Endothelial cell of umbilical vein (primary cell): ENCODE measurements at regions not wholly inside any gene's neighbourhood (a gene's known extent, or its start where the extent isn't known, plus 50 kb on each side); places are given as distances from the start of the nearest gene placed in this dataset.
"Not testable (repeated sequence)": the region's sequence is repeated elsewhere in the genome, so short reads cannot be mapped to it uniquely, and the experiment has no call there.

ENCODE experiments used
- BruUV-seq: library from RNA; stranded (reverse); fragments of 400-500 nt; replicated peaks from 2 replicates; lab custom pipeline; 2021; lab: Mats Ljungman, UMichigan
- CTCF ChIA-PET: fragments of 300-600, 350-600 bp; sonication (Branson Sonifier 250); formaldehyde crosslinking; loops from one replicate; lab custom pipeline; 2021; ENCODE audit warnings: antibody characterized with exemption, inconsistent platforms; lab: Charles Lee
- POLR2A ChIA-PET: fragments of 300-600, 350-600 bp; sonication (Branson Sonifier 250); formaldehyde crosslinking; loops from one replicate; lab custom pipeline; 2021; ENCODE audit warnings: antibody characterized with exemption, inconsistent platforms; lab: Charles Lee
- DNase-seq: peaks from one replicate; pipeline ENCODE4 v3.0.0-alpha.2; 2011; ENCODE audit warnings: low read depth, low spot score
- FAIRE-seq: peaks from 2 replicates; lab custom pipeline; 2011; peaks lifted over from hg19 to GRCh38; lab: Jason Lieb, UNC
- H2AFZ ChIP-seq: 2 replicates; pipeline ENCODE4 v1.6.0; 2012; ENCODE audit warnings: low read depth, low read length, control low read depth, inconsistent platforms
- H3K27ac ChIP-seq: 2 replicates; pipeline ENCODE4 v1.5.1; 2011; ENCODE audit warnings: low read depth, mild to moderate bottlenecking, control low read depth, low read length, moderate library complexity; ENCODE audit not compliant: insufficient read depth
- H3K27me3 ChIP-seq, 2 experiments: 2 replicates each; pipeline versions ENCODE4 v1.6.0 to v1.6.1; 2011; ENCODE audit warnings: low read length in 2 of 2, mixed read lengths in 1 of 2; ENCODE audit not compliant: control insufficient read depth in 2 of 2, insufficient read depth in 2 of 2
- H3K36me3 ChIP-seq, 2 experiments: 2 replicates in 1 of 2; 3 replicates in 1 of 2; pipeline ENCODE4 v1.5.1; 2011; ENCODE audit warnings: low read length in 2 of 2, mild to moderate bottlenecking in 1 of 2, moderate library complexity in 1 of 2; ENCODE audit not compliant: control insufficient read depth in 2 of 2, insufficient read depth in 2 of 2; ENCODE audit errors: extremely low read depth in 1 of 2
- H3K4me1 ChIP-seq: 3 replicates; pipeline ENCODE4 v1.5.1; 2011; ENCODE audit warnings: mild to moderate bottlenecking, low read length; ENCODE audit not compliant: control insufficient read depth, insufficient read depth; ENCODE audit errors: extremely low read depth
- H3K4me2 ChIP-seq: 2 replicates; pipeline ENCODE4 v1.6.1; 2011; ENCODE audit warnings: low read length, control low read depth, mixed read lengths; ENCODE audit not compliant: insufficient read depth
- H3K4me3 ChIP-seq, 3 experiments: fragments of 200-600 bp in 1 of 3; sonication (generic), shearing (Covaris generic) in 1 of 3; replicated peaks in 1 of 3; 2 replicates each; pipeline ENCODE4 v1.5.1; 2011 to 2016; ENCODE audit warnings: control low read depth in 3 of 3, low read length in 3 of 3, mild to moderate bottlenecking in 2 of 3, inconsistent platforms in 1 of 3, low read depth in 1 of 3, moderate library complexity in 1 of 3; ENCODE audit not compliant: insufficient read depth in 1 of 3
- H3K79me2 ChIP-seq: 2 replicates; pipeline ENCODE4 v1.6.0; 2012; ENCODE audit warnings: low read length, inconsistent platforms; ENCODE audit not compliant: control insufficient read depth, insufficient read depth
- H3K9ac ChIP-seq: replicated peaks from 2 replicates; pipeline ENCODE3; 2011; ENCODE audit warnings: low read length, control low read depth; ENCODE audit not compliant: insufficient read depth; ENCODE audit errors: extremely low read depth
- H3K9me1 ChIP-seq: replicated peaks from 3 replicates; pipeline ENCODE4 v1.6.0; 2011; ENCODE audit warnings: mild to moderate bottlenecking, low read length; ENCODE audit not compliant: control insufficient read depth, insufficient read depth; ENCODE audit errors: extremely low read depth
- H3K9me3 ChIP-seq: replicated peaks from 2 replicates; pipeline ENCODE4 v1.5.1; 2012; ENCODE audit warnings: low read length, inconsistent platforms; ENCODE audit not compliant: control insufficient read depth, insufficient read depth
- H4K20me1 ChIP-seq: replicated peaks from 2 replicates; pipeline ENCODE3; 2011; ENCODE audit warnings: mild to moderate bottlenecking, low read length; ENCODE audit not compliant: control insufficient read depth, insufficient read depth; ENCODE audit errors: extremely low read depth
- FOS ChIP-seq: IDR thresholded peaks from 2 replicates; pipeline ENCODE4 v1.6.1; 2011; ENCODE audit warnings: mild to moderate bottlenecking, low read length, moderate library complexity, borderline replicate concordance; ENCODE audit not compliant: insufficient read depth
- MYC ChIP-seq: IDR thresholded peaks from one replicate; pipeline ENCODE4 v1.6.1; 2011; ENCODE audit warnings: mild to moderate bottlenecking, low read depth, low read length
- POLR2A ChIP-seq: IDR thresholded peaks from 2 replicates; pipeline ENCODE4 v1.6.1; 2012; ENCODE audit warnings: low read depth, mild to moderate bottlenecking, control low read depth, low read length
- dilution Hi-C: fragments of 300-500 bp; cut with MboI; formaldehyde crosslinking; loops from one replicate; pipeline ENCODE4 v1.15.0; 2019; ENCODE audit warnings: low sequenced_read_pairs; ENCODE audit not compliant: extremely low pct_ligation_motif_present
- intact Hi-C: fragments of 100-400 bp; cut with micrococcal nuclease; formaldehyde crosslinking; loops from one replicate; pipeline ENCODE4 v1.10.0; 2022

DNA sequence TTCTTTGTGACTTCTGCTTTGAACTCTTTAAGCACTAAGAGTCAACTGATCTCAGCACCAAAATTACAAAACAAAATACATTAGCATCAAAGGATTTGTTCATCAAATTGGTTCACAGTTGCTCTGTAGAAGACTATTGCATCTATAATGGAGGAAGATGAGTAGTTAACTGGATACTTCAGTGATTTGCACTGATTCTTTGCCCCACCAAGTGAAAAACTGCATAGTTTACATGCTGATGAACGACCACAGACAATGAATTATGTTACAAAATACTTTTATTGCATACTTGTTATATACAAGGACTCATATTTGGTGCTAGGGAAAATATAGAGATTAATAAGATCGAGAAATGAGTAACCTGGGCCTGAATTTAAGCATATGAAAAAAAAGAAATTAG lies 107.2 kb downstream of the SCG2 start:
- no peak overlapping the region for H3K27ac ChIP-seq
- no peaks in the 10 kb centered on the region for H3K9me3 ChIP-seq
- no peak for TF ChIP-seq MYC
- TF ChIP-seq POLR2A = no peak
- TF ChIP-seq FOS = no peak
- H3K4me2 ChIP-seq = no peak overlapping the region
- H3K9ac ChIP-seq = no peak overlapping the region
- ChIA-PET POLR2A (no interaction called here), CTCF (interaction anchor here (1.9 kb wide), 1 partner anchor 10 kb away, joined by 6 read pairs; no protein-coding TSS in a partner anchor)
- H3K36me3 ChIP-seq = no peaks in the 10 kb centered on the region
- no peak overlapping the region for H2AFZ ChIP-seq
- H3K4me1 ChIP-seq = no peaks in the 10 kb centered on the region
- no peaks in the 10 kb centered on the region for H3K9me1 ChIP-seq
- no peak for FAIRE-seq
- intact Hi-C loops (no loop called here), dilution Hi-C loops (no loop called here)
- no peaks in the 10 kb centered on the region for H4K20me1 ChIP-seq
- H3K79me2 ChIP-seq = no peaks in the 10 kb centered on the region
- no peak overlapping the region for H3K4me3 ChIP-seq
- no peak for DNase-seq
- no TSS peak for BruUV-seq
- no peaks in the 10 kb centered on the region for H3K27me3 ChIP-seq

DNA sequence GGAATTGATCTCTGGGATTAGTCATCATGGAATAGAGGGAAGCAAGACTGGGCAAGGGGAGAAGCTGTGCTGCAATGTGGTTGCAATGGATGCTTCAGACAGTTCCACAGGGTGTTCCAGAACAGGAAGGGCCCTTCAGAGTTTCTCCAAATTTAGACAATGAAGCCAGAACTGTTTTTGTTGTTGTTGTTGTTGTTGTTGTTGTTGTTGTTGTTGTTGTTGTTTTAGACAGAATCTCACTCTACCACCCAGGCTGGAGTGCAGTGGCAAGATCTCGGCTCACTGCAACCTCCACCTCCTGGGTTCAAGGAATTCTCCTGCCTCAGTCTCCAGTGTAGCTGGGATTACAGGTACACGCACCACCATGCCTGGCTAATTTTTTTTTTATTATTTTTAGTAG lies 105.3 kb downstream of the SCG2 start:
- H3K9me3 ChIP-seq, H3K4me1 ChIP-seq, H3K9ac ChIP-seq, intact Hi-C loops, H3K79me2 ChIP-seq, H3K4me3 ChIP-seq, H3K4me2 ChIP-seq, BruUV-seq, dilution Hi-C loops, H3K36me3 ChIP-seq, H4K20me1 ChIP-seq, POLR2A ChIA-PET, H3K27me3 ChIP-seq, H2AFZ ChIP-seq, DNase-seq, H3K27ac ChIP-seq, FAIRE-seq, H3K9me1 ChIP-seq: not testable (repeated sequence)
- CTCF ChIA-PET = interaction anchor here (1.3 kb wide), 1 partner anchor 8 kb away, joined by 3 read pairs; no protein-coding TSS in a partner anchor
